MCF 10A (cell line): ENCODE measurements at regions not wholly inside any gene's neighbourhood (a gene's known extent, or its start where the extent isn't known, plus 50 kb on each side); places are given as distances from the start of the nearest gene placed in this dataset.

ENCODE experiments used
- BruUV-seq: library from RNA; stranded (reverse); fragments of 400-500 nt; replicated peaks from 2 replicates; lab custom pipeline; 2021; lab: Mats Ljungman, UMichigan
- CTCF ChIA-PET: fragments of 300-600 bp; sonication (Branson Sonifier 250); formaldehyde crosslinking; extraction: SDS; loops from one replicate; lab custom pipeline; 2021; ENCODE audit warnings: antibody characterized with exemption, inconsistent platforms; lab: Yijun Ruan, JAX
- POLR2A ChIA-PET: fragments of 300-600, 350-650 bp; sonication (Branson Sonifier 250); formaldehyde crosslinking; extraction: SDS; loops from one replicate; lab custom pipeline; 2020; ENCODE audit warnings: antibody characterized with exemption, inconsistent platforms; lab: Yijun Ruan, JAX
- DNase-seq: peaks from one replicate; pipeline ENCODE4 v3.0.0-alpha.2; 2018; ENCODE audit not compliant: unreplicated experiment
- H3K27ac Mint-ChIP-seq: one replicate; pipeline ENCODE4 v1.8.0; 2022; ENCODE audit warnings: mild to moderate bottlenecking, low read depth, mixed read lengths; ENCODE audit not compliant: unreplicated experiment
- H3K27me3 Mint-ChIP-seq: one replicate; pipeline ENCODE4 v1.8.0; 2022; ENCODE audit warnings: mixed read lengths; ENCODE audit not compliant: insufficient read depth, unreplicated experiment
- H3K36me3 Mint-ChIP-seq: one replicate; pipeline ENCODE4 v1.8.0; 2022; ENCODE audit warnings: mild to moderate bottlenecking, moderate library complexity, mixed read lengths; ENCODE audit not compliant: insufficient read depth, unreplicated experiment
- H3K4me1 Mint-ChIP-seq: one replicate; pipeline ENCODE4 v1.8.0; 2022; ENCODE audit warnings: mixed read lengths; ENCODE audit not compliant: insufficient read depth, unreplicated experiment
- H3K4me3 Mint-ChIP-seq: one replicate; pipeline ENCODE4 v1.8.0; 2022; ENCODE audit warnings: mild to moderate bottlenecking, moderate library complexity, mixed read lengths; ENCODE audit not compliant: unreplicated experiment
- H3K9me3 Mint-ChIP-seq: one replicate; pipeline ENCODE4 v1.8.0; 2022; ENCODE audit warnings: mixed read lengths; ENCODE audit not compliant: unreplicated experiment
- CTCF ChIP-seq: fragments of 200-600 bp; IDR thresholded peaks from one replicate; pipeline ENCODE4 v1.8.0; 2022; ENCODE audit warnings: antibody characterized with exemption, mild to moderate bottlenecking; ENCODE audit not compliant: unreplicated experiment
- intact Hi-C: fragments of 100-400 bp; cut with micrococcal nuclease; formaldehyde crosslinking; loops from 2 replicates; pipeline ENCODE4 v1.14.1; 2022

- H3K27me3 Mint-ChIP-seq = no peaks in the 10 kb centered on the region
Measured at GRCh38 chr2:81981585-81981984, 1677.0 kb upstream of the LRRTM1 start.

GRCh38 chr2:81979086-81979485 lies 1674.5 kb upstream of the LRRTM1 start:
- intact Hi-C loops = no loop called here
- no TSS peak for BruUV-seq
- ChIA-PET POLR2A (no interaction called here), CTCF (no interaction called here)
- no peak for TF ChIP-seq CTCF
- no peak for DNase-seq
- Mint-ChIP-seq H3K27ac (no peak overlapping the region), H3K4me1 (no peaks in the 10 kb centered on the region), H3K36me3 (no peaks in the 10 kb centered on the region), H3K27me3 (no peaks in the 10 kb centered on the region), H3K9me3 (no peaks in the 10 kb centered on the region), H3K4me3 (no peak overlapping the region)

More at GRCh38 chr2:81981585-81981984, 1677.0 kb upstream of the LRRTM1 start:
- no peak for DNase-seq
- BruUV-seq = no TSS peak
- intact Hi-C loops = no loop called here
- H3K9me3 Mint-ChIP-seq = no peaks in the 10 kb centered on the region
- H3K4me3 Mint-ChIP-seq = no peak overlapping the region
- POLR2A ChIA-PET = no interaction called here
- H3K27ac Mint-ChIP-seq = no peak overlapping the region
- no peaks in the 10 kb centered on the region for H3K4me1 Mint-ChIP-seq
- TF ChIP-seq CTCF = no peak
- CTCF ChIA-PET = no interaction called here
- no peaks in the 10 kb centered on the region for H3K36me3 Mint-ChIP-seq

GRCh38 chr2:81976998-81977397 lies 1672.4 kb upstream of the LRRTM1 start:
- no peaks in the 10 kb centered on the region for H3K36me3 Mint-ChIP-seq
- H3K9me3 Mint-ChIP-seq = no peaks in the 10 kb centered on the region
- no peaks in the 10 kb centered on the region for H3K27me3 Mint-ChIP-seq
- intact Hi-C loops = no loop called here
- ChIA-PET POLR2A (no interaction called here), CTCF (no interaction called here)
- DNase-seq = peak; percentile 2
- no peak overlapping the region for H3K27ac Mint-ChIP-seq
- H3K4me3 Mint-ChIP-seq = no peak overlapping the region
- TF ChIP-seq CTCF = no peak
- H3K4me1 Mint-ChIP-seq = no peaks in the 10 kb centered on the region
- BruUV-seq = no TSS peak

- POLR2A ChIA-PET = no interaction called here
- TF ChIP-seq CTCF = no peak
- CTCF ChIA-PET = no interaction called here
- intact Hi-C loops = no loop called here
- no TSS peak for BruUV-seq
- no peaks in the 10 kb centered on the region for H3K27me3 Mint-ChIP-seq
- H3K27ac Mint-ChIP-seq = no peak overlapping the region
- no peaks in the 10 kb centered on the region for H3K9me3 Mint-ChIP-seq
- H3K4me3 Mint-ChIP-seq = no peak overlapping the region
- no peak for DNase-seq
- H3K36me3 Mint-ChIP-seq = no peaks in the 10 kb centered on the region
- H3K4me1 Mint-ChIP-seq = no peaks in the 10 kb centered on the region
Measured at GRCh38 chr2:81974216-81974615, 1669.7 kb upstream of the LRRTM1 start.
